ENCODE measurements at regions not wholly inside any gene's neighbourhood (a gene's known extent, or its start where the extent isn't known, plus 50 kb on each side); places are given as distances from the start of the nearest gene placed in this dataset.

GRCh38 chr4:119854364-119854763 is 212.3 kb downstream of the MAD2L1 start:
- no peaks in the 10 kb centered on the region for H3K27me3 ChIP-seq (ENCODE audit: control insufficient read depth in 2 of 2, insufficient read depth in 1 of 2, low read length in 1 of 2)
- WGBS: 62% methylated on average over 1 of the region's 1 CpG
- no peak for DNase-seq (ENCODE audit: low read depth in 6 of 9, low spot score in 9 of 9)
- H3K9me3 ChIP-seq (ENCODE audit: control insufficient read depth in 2 of 2, insufficient read depth in 1 of 2, low read length in 1 of 2): no peaks in the 10 kb centered on the region
- H3K4me3 ChIP-seq (ENCODE audit: low read length in 2 of 2): no peak overlapping the region
- H3K36me3 ChIP-seq (ENCODE audit: control insufficient read depth in 2 of 2, insufficient read depth in 2 of 2, low read length in 1 of 2): no peaks in the 10 kb centered on the region
- no peak overlapping the region for H3K27ac ChIP-seq (ENCODE audit: low read depth in 1 of 2, low read length in 1 of 2)
- no peaks in the 10 kb centered on the region for H3K4me1 ChIP-seq (ENCODE audit: control insufficient read depth in 2 of 2, insufficient read depth in 2 of 2, low read length in 2 of 2)

GRCh38 chr4:119851649-119852048 is 215.0 kb downstream of the MAD2L1 start:
- no peak for DNase-seq (ENCODE audit: low read depth in 6 of 9, low spot score in 9 of 9)
- Histone ChIP-seq H3K9me3 (ENCODE audit: control insufficient read depth in 2 of 2, insufficient read depth in 1 of 2, low read length in 1 of 2) (no peaks in the 10 kb centered on the region), H3K27ac (ENCODE audit: low read depth in 1 of 2, low read length in 1 of 2) (no peak overlapping the region), H3K36me3 (ENCODE audit: control insufficient read depth in 2 of 2, insufficient read depth in 2 of 2, low read length in 1 of 2) (no peaks in the 10 kb centered on the region), H3K4me3 (ENCODE audit: low read length in 2 of 2) (no peak overlapping the region), H3K4me1 (ENCODE audit: control insufficient read depth in 2 of 2, insufficient read depth in 2 of 2, low read length in 2 of 2) (no peaks in the 10 kb centered on the region), H3K27me3 (ENCODE audit: control insufficient read depth in 2 of 2, insufficient read depth in 1 of 2, low read length in 1 of 2) (no peaks in the 10 kb centered on the region)
- WGBS: 96% methylated on average over 2 of the region's 2 CpGs

- no peak for DNase-seq (ENCODE audit: low read depth in 6 of 9, low spot score in 9 of 9)
- H3K4me3 ChIP-seq (ENCODE audit: low read length in 2 of 2): no peak overlapping the region
- H3K27ac ChIP-seq (ENCODE audit: low read depth in 1 of 2, low read length in 1 of 2): no peak overlapping the region
- H3K27me3 ChIP-seq (ENCODE audit: control insufficient read depth in 2 of 2, insufficient read depth in 1 of 2, low read length in 1 of 2): no peaks in the 10 kb centered on the region
- no peaks in the 10 kb centered on the region for H3K36me3 ChIP-seq (ENCODE audit: control insufficient read depth in 2 of 2, insufficient read depth in 2 of 2, low read length in 1 of 2)
- H3K4me1 ChIP-seq (ENCODE audit: control insufficient read depth in 2 of 2, insufficient read depth in 2 of 2, low read length in 2 of 2): no peaks in the 10 kb centered on the region
- H3K9me3 ChIP-seq (ENCODE audit: control insufficient read depth in 2 of 2, insufficient read depth in 1 of 2, low read length in 1 of 2): no peaks in the 10 kb centered on the region
Observed at GRCh38 chr4:119841361-119841760, 212.8 kb upstream of the PDE5A start.

DNA sequence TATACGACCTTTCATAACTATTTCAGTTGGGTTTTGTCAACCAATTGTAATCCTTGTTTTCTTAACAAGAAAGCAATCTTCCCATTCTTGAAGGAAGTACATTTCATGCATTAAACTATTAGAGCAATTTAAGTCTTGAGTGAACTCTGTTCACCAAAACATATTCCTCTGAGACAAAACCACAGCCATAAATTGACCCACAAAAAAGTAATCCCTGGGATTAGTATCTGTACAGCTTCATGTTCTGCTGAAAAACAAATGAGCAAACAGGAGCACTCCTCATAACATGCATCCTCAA is 207.0 kb upstream of the PDE5A start:
- 86% methylated on average over 1 of the region's 1 CpG for WGBS
- H3K27ac ChIP-seq (ENCODE audit: low read depth in 1 of 2, low read length in 1 of 2): no peak overlapping the region
- no peaks in the 10 kb centered on the region for H3K36me3 ChIP-seq (ENCODE audit: control insufficient read depth in 2 of 2, insufficient read depth in 2 of 2, low read length in 1 of 2)
- DNase-seq (ENCODE audit: low read depth in 6 of 9, low spot score in 9 of 9): no peak
- no peaks in the 10 kb centered on the region for H3K4me1 ChIP-seq (ENCODE audit: control insufficient read depth in 2 of 2, insufficient read depth in 2 of 2, low read length in 2 of 2)
- no peaks in the 10 kb centered on the region for H3K9me3 ChIP-seq (ENCODE audit: control insufficient read depth in 2 of 2, insufficient read depth in 1 of 2, low read length in 1 of 2)
- no peak overlapping the region for H3K4me3 ChIP-seq (ENCODE audit: low read length in 2 of 2)
- no peaks in the 10 kb centered on the region for H3K27me3 ChIP-seq (ENCODE audit: control insufficient read depth in 2 of 2, insufficient read depth in 1 of 2, low read length in 1 of 2)

GRCh38 chr4:119834906-119835612 is 206.5 kb upstream of the PDE5A start:
- no peaks in the 10 kb centered on the region for H3K4me1 ChIP-seq (ENCODE audit: control insufficient read depth in 2 of 2, insufficient read depth in 2 of 2, low read length in 2 of 2)
- H3K27me3 ChIP-seq (ENCODE audit: control insufficient read depth in 2 of 2, insufficient read depth in 1 of 2, low read length in 1 of 2): no peaks in the 10 kb centered on the region
- WGBS: 87% methylated on average over 3 of the region's 3 CpGs
- H3K4me3 ChIP-seq (ENCODE audit: low read length in 2 of 2): no peak overlapping the region
- H3K36me3 ChIP-seq (ENCODE audit: control insufficient read depth in 2 of 2, insufficient read depth in 2 of 2, low read length in 1 of 2): no peaks in the 10 kb centered on the region
- no peaks in the 10 kb centered on the region for H3K9me3 ChIP-seq (ENCODE audit: control insufficient read depth in 2 of 2, insufficient read depth in 1 of 2, low read length in 1 of 2)
- H3K27ac ChIP-seq (ENCODE audit: low read depth in 1 of 2, low read length in 1 of 2): no peak overlapping the region
- no peak for DNase-seq (ENCODE audit: low read depth in 6 of 9, low spot score in 9 of 9)

DNA sequence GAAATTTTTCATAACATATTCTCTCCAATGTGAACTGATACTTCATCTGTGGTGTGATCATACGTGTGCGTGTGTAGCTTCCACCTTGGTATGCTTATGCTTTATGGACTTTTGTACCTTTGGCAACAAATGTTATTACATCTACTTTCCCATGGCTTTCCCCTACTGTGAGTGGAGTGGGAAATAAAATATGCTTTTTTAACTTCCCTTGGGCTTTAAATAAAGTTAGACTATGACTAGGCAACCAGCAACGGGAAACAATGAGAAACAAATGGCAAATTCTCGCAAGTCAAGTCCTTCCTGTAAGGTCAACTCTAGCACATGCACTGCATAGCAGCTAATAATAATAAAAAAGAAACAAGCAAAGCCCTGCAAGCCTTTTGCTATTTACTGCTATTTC is 205.0 kb upstream of the PDE5A start:
- H3K4me3 ChIP-seq (ENCODE audit: low read length in 2 of 2): no peak overlapping the region
- H3K27me3 ChIP-seq (ENCODE audit: control insufficient read depth in 2 of 2, insufficient read depth in 1 of 2, low read length in 1 of 2): no peaks in the 10 kb centered on the region
- no peak for DNase-seq (ENCODE audit: low read depth in 6 of 9, low spot score in 9 of 9)
- 80% methylated on average over 4 of the region's 4 CpGs for WGBS
- H3K36me3 ChIP-seq (ENCODE audit: control insufficient read depth in 2 of 2, insufficient read depth in 2 of 2, low read length in 1 of 2): no peaks in the 10 kb centered on the region
- H3K27ac ChIP-seq (ENCODE audit: low read depth in 1 of 2, low read length in 1 of 2): no peak overlapping the region
- H3K9me3 ChIP-seq (ENCODE audit: control insufficient read depth in 2 of 2, insufficient read depth in 1 of 2, low read length in 1 of 2): no peaks in the 10 kb centered on the region
- H3K4me1 ChIP-seq (ENCODE audit: control insufficient read depth in 2 of 2, insufficient read depth in 2 of 2, low read length in 2 of 2): no peaks in the 10 kb centered on the region

DNA sequence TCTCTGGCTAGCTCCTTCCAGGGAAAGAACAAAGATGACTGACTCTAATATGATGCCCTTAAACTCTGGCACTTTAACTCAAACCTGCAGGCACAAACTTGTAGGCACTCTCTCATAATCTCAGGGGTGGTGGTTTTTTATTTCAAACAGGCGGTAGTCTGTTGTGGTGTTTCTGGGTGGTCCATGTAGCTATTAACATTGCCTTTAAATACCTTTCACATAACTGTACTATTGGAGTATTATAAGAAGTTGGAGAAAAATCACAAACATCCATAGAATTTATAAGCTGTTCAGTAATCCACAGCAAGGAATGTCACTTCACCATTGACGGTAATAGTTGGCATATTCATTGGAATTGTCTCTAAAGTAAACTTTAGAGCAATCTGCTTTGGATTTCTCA is 204.2 kb upstream of the PDE5A start:
- no peaks in the 10 kb centered on the region for H3K4me1 ChIP-seq (ENCODE audit: control insufficient read depth in 2 of 2, insufficient read depth in 2 of 2, low read length in 2 of 2)
- no peak overlapping the region for H3K27ac ChIP-seq (ENCODE audit: low read depth in 1 of 2, low read length in 1 of 2)
- no peaks in the 10 kb centered on the region for H3K27me3 ChIP-seq (ENCODE audit: control insufficient read depth in 2 of 2, insufficient read depth in 1 of 2, low read length in 1 of 2)
- H3K4me3 ChIP-seq (ENCODE audit: low read length in 2 of 2): no peak overlapping the region
- no peaks in the 10 kb centered on the region for H3K36me3 ChIP-seq (ENCODE audit: control insufficient read depth in 2 of 2, insufficient read depth in 2 of 2, low read length in 1 of 2)
- 94% methylated on average over 2 of the region's 2 CpGs for WGBS
- no peak for DNase-seq (ENCODE audit: low read depth in 6 of 9, low spot score in 9 of 9)
- H3K9me3 ChIP-seq (ENCODE audit: control insufficient read depth in 2 of 2, insufficient read depth in 1 of 2, low read length in 1 of 2): no peaks in the 10 kb centered on the region

DNA sequence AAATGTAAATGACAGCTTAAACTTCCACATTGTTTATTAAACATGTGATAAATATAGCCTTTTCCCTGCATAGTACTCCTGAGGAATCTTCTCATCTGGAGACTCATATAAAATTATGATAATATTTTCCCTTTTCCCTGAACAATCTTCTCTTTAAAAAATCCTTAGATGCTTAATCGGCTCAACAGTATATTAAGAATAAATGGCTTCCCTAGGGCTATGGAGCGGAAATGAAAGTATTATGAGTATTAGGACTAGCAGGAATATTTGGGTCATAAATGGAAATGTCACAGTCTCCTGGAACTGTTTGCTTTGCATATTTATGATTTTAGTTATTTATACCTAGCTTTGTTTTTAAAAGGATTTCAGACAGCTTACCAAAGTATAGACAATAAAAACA is 200.7 kb upstream of the PDE5A start:
- no peaks in the 10 kb centered on the region for H3K4me1 ChIP-seq (ENCODE audit: control insufficient read depth in 2 of 2, insufficient read depth in 2 of 2, low read length in 2 of 2)
- H3K9me3 ChIP-seq (ENCODE audit: control insufficient read depth in 2 of 2, insufficient read depth in 1 of 2, low read length in 1 of 2): no peaks in the 10 kb centered on the region
- no peaks in the 10 kb centered on the region for H3K36me3 ChIP-seq (ENCODE audit: control insufficient read depth in 2 of 2, insufficient read depth in 2 of 2, low read length in 1 of 2)
- no peak overlapping the region for H3K27ac ChIP-seq (ENCODE audit: low read depth in 1 of 2, low read length in 1 of 2)
- 97% methylated on average over 2 of the region's 2 CpGs for WGBS
- no peaks in the 10 kb centered on the region for H3K27me3 ChIP-seq (ENCODE audit: control insufficient read depth in 2 of 2, insufficient read depth in 1 of 2, low read length in 1 of 2)
- DNase-seq (ENCODE audit: low read depth in 6 of 9, low spot score in 9 of 9): no peak
- H3K4me3 ChIP-seq (ENCODE audit: low read length in 2 of 2): no peak overlapping the region

DNA sequence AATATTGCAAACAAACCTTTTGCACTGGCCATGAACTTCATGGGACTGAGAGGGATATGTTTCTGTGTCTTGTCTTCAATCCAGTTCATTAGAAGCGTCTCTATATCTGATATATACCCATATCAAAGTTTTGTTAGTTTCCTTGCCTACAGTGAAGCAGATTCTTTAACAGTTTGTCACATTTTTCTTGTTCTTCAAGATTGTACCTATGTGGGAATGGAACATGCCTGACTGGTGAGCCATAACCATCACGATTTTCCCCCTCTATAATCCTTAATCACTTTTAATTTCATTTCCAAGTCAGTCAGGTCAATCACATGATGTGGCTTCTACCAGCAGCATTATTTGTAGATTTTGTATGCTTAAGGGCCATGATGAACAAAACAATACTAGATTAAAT is 197.1 kb upstream of the PDE5A start:
- no peak overlapping the region for H3K27ac ChIP-seq (ENCODE audit: low read depth in 1 of 2, low read length in 1 of 2)
- H3K9me3 ChIP-seq (ENCODE audit: control insufficient read depth in 2 of 2, insufficient read depth in 1 of 2, low read length in 1 of 2): no peaks in the 10 kb centered on the region
- H3K36me3 ChIP-seq (ENCODE audit: control insufficient read depth in 2 of 2, insufficient read depth in 2 of 2, low read length in 1 of 2): no peaks in the 10 kb centered on the region
- no peaks in the 10 kb centered on the region for H3K4me1 ChIP-seq (ENCODE audit: control insufficient read depth in 2 of 2, insufficient read depth in 2 of 2, low read length in 2 of 2)
- no peaks in the 10 kb centered on the region for H3K27me3 ChIP-seq (ENCODE audit: control insufficient read depth in 2 of 2, insufficient read depth in 1 of 2, low read length in 1 of 2)
- H3K4me3 ChIP-seq (ENCODE audit: low read length in 2 of 2): no peak overlapping the region
- 90% methylated on average over 2 of the region's 2 CpGs for WGBS
- no peak for DNase-seq (ENCODE audit: low read depth in 6 of 9, low spot score in 9 of 9)

DNA sequence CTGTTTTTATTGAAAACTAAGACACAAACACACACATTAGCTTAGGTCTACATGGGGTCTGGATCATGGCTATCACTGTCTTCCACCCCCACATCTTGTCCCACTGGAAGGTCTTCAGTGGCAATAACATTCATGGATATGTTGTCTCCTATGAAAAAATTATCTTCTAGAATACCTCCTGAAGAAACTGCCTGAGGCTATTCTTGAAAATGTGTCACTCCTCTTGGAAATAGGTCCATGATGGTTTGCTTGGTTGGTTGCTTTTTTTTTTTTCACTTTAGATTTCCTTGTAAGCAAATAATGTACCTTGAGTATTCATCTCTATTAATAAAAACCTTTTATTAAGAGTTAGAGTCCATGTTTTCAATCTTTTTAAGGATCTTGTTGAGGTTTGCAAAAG is 195.3 kb upstream of the PDE5A start:
- H3K4me3 ChIP-seq (ENCODE audit: low read length in 2 of 2): no peak overlapping the region
- no peaks in the 10 kb centered on the region for H3K9me3 ChIP-seq (ENCODE audit: control insufficient read depth in 2 of 2, insufficient read depth in 1 of 2, low read length in 1 of 2)
- H3K4me1 ChIP-seq (ENCODE audit: control insufficient read depth in 2 of 2, insufficient read depth in 2 of 2, low read length in 2 of 2): no peaks in the 10 kb centered on the region
- H3K27ac ChIP-seq (ENCODE audit: low read depth in 1 of 2, low read length in 1 of 2): no peak overlapping the region
- DNase-seq (ENCODE audit: low read depth in 6 of 9, low spot score in 9 of 9): no peak
- H3K36me3 ChIP-seq (ENCODE audit: control insufficient read depth in 2 of 2, insufficient read depth in 2 of 2, low read length in 1 of 2): no peaks in the 10 kb centered on the region
- no peaks in the 10 kb centered on the region for H3K27me3 ChIP-seq (ENCODE audit: control insufficient read depth in 2 of 2, insufficient read depth in 1 of 2, low read length in 1 of 2)

Data from thymus (tissue), 11 donors.